ENCODE measurements at regions not wholly inside any gene's neighbourhood (a gene's known extent, or its start where the extent isn't known, plus 50 kb on each side); places are given as distances from the start of the nearest gene placed in this dataset.

- H3K4me3 ChIP-seq (ENCODE audit: low read depth, low read length), result no peak overlapping the region
- no peak for TF ChIP-seq CTCF (conservative IDR thresholded peaks at IDR 0.05; ENCODE audit: low read depth, low read length)
- DNase-seq (ENCODE audit: low read depth), result no peak
These were observed 162.4 kb upstream of the PRICKLE2 start for GRCh38 chr3:64387688-64388087.

- no peak for DNase-seq (ENCODE audit: low read depth)
- no peak overlapping the region for H3K4me3 ChIP-seq (ENCODE audit: low read depth, low read length)
- no peak for TF ChIP-seq CTCF (conservative IDR thresholded peaks at IDR 0.05; ENCODE audit: low read depth, low read length)
These were observed 160.0 kb upstream of the PRICKLE2 start for GRCh38 chr3:64385277-64385676.

- no peak overlapping the region for H3K4me3 ChIP-seq (ENCODE audit: low read depth, low read length)
- DNase-seq (ENCODE audit: low read depth), result no peak
- TF ChIP-seq CTCF (conservative IDR thresholded peaks at IDR 0.05; ENCODE audit: low read depth, low read length), result no peak
These were observed 159.3 kb upstream of the PRICKLE2 start for GRCh38 chr3:64384561-64384960.

- no peak for TF ChIP-seq CTCF (conservative IDR thresholded peaks at IDR 0.05; ENCODE audit: low read depth, low read length)
- H3K4me3 ChIP-seq (ENCODE audit: low read depth, low read length), result no peak overlapping the region
- no peak for DNase-seq (ENCODE audit: low read depth)
These were observed 156.9 kb upstream of the PRICKLE2 start for GRCh38 chr3:64382153-64382552.

GRCh38 chr3:64381367-64381766 lies 156.1 kb upstream of the PRICKLE2 start:
- no peak for TF ChIP-seq CTCF (conservative IDR thresholded peaks at IDR 0.05; ENCODE audit: low read depth, low read length)
- no peak for DNase-seq (ENCODE audit: low read depth)
- no peak overlapping the region for H3K4me3 ChIP-seq (ENCODE audit: low read depth, low read length)

GRCh38 chr3:64380546-64380945 lies 155.3 kb upstream of the PRICKLE2 start:
- TF ChIP-seq CTCF (conservative IDR thresholded peaks at IDR 0.05; ENCODE audit: low read depth, low read length), result no peak
- no peak overlapping the region for H3K4me3 ChIP-seq (ENCODE audit: low read depth, low read length)
- no peak for DNase-seq (ENCODE audit: low read depth)

- DNase-seq (ENCODE audit: low read depth), result no peak
- no peak for TF ChIP-seq CTCF (conservative IDR thresholded peaks at IDR 0.05; ENCODE audit: low read depth, low read length)
- no peak overlapping the region for H3K4me3 ChIP-seq (ENCODE audit: low read depth, low read length)
These were observed 154.0 kb upstream of the PRICKLE2 start for GRCh38 chr3:64379221-64379620.
